ENCODE measurements at regions not wholly inside any gene's neighbourhood (a gene's known extent, or its start where the extent isn't known, plus 50 kb on each side); places are given as distances from the start of the nearest gene placed in this dataset.

DNA sequence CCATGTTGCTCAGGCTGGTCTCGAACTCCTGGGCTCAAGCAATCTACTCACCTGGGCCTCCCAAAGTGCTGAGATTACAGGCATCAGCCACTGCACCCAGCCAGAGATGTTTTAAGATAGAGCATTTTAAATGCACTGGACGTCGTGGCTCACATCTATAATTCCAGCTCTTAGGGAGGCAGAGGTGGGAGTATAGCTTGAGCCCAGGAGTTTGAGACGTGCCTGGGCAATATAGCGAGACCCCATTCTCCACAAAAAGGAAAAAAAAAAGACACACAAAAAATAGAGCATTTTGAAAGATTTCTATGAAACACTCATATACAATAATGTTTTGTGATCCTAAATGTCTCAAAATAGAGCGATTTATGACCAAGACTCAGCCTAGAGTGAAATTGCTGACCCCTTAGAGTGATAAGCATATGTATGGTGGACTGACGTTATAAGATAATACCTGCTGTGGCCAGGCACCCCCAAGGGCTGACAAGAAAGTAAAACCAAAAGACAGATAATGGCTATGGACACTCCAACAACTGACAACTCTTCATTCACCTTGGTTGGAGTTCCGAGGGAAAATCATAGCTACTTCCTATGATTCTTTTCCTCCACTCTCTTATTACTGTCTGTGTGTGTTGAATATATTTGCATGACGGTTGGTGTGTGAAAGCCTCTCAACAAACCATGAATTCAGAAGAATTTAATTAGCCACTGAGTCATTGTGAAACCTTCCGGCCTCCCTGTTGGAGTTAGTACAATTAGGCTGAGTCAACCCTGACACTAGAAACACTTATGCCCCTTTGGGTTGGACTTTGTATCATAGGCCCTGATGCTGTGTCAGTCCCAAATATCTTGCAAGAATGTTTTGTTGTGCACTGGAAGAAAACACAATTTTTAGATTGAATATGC, 526.5 kb upstream of the NUDT12 start:
- H3K14ac ChIP-seq (ENCODE audit: insufficient read depth, low read length) = no peak overlapping the region
- Mint-ChIP-seq H3K27me3 (ENCODE audit: low read depth) (no peaks in the 10 kb centered on the region), H3K27ac (peak overlapping the region in 1 of 3 experiments; percentile 35; a peak in 2 of 7 replicates), H3K9me3 (peaks cover 0 to 2% of the 10 kb centered on the region in 2 experiments; a peak in 1 of 5 replicates), H3K4me3 (no peak overlapping the region), H3K36me3 (ENCODE audit: insufficient read depth in 1 of 3, low read depth in 3 of 3) (0 out of 7 replicates have a peak, but pooled peaks cover 0 to 2% (median under 1%) of the 10 kb centered on the region in 3 experiments), H3K4me1 (peaks cover 5 to 12% of the 10 kb centered on the region in 2 experiments; a peak in 3 of 4 replicates)
- DNase-seq = no peak
- WGBS (ENCODE audit: extremely low coverage, insufficient read length, low lambda C conversion rate) = no CpG with 5 or more reads among the region's 10 CpGs
- no peak overlapping the region for H3K9ac ChIP-seq (ENCODE audit: extremely low read depth, insufficient read length, low read length)
- no peaks in the 10 kb centered on the region for H3K23me2 ChIP-seq (ENCODE audit: insufficient read length, low read depth, low read length, poor library complexity, severe bottlenecking)
- H3K79me2 ChIP-seq (ENCODE audit: insufficient read depth, low read length) = no peaks in the 10 kb centered on the region
- no peak overlapping the region for H3T11ph ChIP-seq (ENCODE audit: low read length)
- H2BK120ac ChIP-seq (ENCODE audit: low read depth, low read length, poor library complexity, severe bottlenecking) = no peak overlapping the region
- no peak overlapping the region for H3K4ac ChIP-seq (ENCODE audit: low read depth, low read length)
- no peaks in the 10 kb centered on the region for H4K20me1 ChIP-seq (ENCODE audit: control insufficient read depth, insufficient read depth, insufficient read length)
- H2BK15ac ChIP-seq (ENCODE audit: low read depth, low read length) = no peak overlapping the region
- H3K79me1 ChIP-seq (ENCODE audit: insufficient read depth, low read depth, low read length, poor library complexity, severe bottlenecking) = no peaks in the 10 kb centered on the region
- no peak overlapping the region for H3K27ac ChIP-seq (ENCODE audit: insufficient read length, low read depth, low read length)
- H3K4me2 ChIP-seq (ENCODE audit: insufficient read depth, insufficient read length, low read length) = no peak overlapping the region
- no peak overlapping the region for H2BK5ac ChIP-seq (ENCODE audit: insufficient read length, low read length)
- H3K56ac ChIP-seq (ENCODE audit: insufficient read length, low read depth, low read length) = no peak overlapping the region
- H4K8ac ChIP-seq (replicated peaks; ENCODE audit: insufficient read length, low read depth, low read length) = no peak overlapping the region
- no peak overlapping the region for H2BK12ac ChIP-seq (ENCODE audit: insufficient read length, low read depth, low read length)
- no peak overlapping the region for H4K91ac ChIP-seq (ENCODE audit: insufficient read length, low read depth, low read length)
- H3K9me3 ChIP-seq (ENCODE audit: control insufficient read depth, low read depth, low read length) = no peaks in the 10 kb centered on the region
- H2AK5ac ChIP-seq (ENCODE audit: insufficient read length, low read length) = no peak overlapping the region
- TF ChIP-seq, protein P1, sequence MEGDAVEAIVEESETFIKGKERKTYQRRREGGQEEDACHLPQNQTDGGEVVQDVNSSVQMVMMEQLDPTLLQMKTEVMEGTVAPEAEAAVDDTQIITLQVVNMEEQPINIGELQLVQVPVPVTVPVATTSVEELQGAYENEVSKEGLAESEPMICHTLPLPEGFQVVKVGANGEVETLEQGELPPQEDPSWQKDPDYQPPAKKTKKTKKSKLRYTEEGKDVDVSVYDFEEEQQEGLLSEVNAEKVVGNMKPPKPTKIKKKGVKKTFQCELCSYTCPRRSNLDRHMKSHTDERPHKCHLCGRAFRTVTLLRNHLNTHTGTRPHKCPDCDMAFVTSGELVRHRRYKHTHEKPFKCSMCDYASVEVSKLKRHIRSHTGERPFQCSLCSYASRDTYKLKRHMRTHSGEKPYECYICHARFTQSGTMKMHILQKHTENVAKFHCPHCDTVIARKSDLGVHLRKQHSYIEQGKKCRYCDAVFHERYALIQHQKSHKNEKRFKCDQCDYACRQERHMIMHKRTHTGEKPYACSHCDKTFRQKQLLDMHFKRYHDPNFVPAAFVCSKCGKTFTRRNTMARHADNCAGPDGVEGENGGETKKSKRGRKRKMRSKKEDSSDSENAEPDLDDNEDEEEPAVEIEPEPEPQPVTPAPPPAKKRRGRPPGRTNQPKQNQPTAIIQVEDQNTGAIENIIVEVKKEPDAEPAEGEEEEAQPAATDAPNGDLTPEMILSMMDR (conservative IDR thresholded peaks at IDR 0.05) = no peak
- no peak overlapping the region for H2BK20ac ChIP-seq (ENCODE audit: low read depth, low read length, poor library complexity, severe bottlenecking)
- 0 out of 2 replicates have a peak, but pooled peaks cover 2% of the 10 kb centered on the region for H3K4me1 ChIP-seq (ENCODE audit: insufficient read depth, low read length)
- no peak overlapping the region for H4K5ac ChIP-seq (ENCODE audit: insufficient read length, low read depth, low read length)
- H3K18ac ChIP-seq (ENCODE audit: insufficient read length, low read depth, low read length) = no peak overlapping the region
- H3K27me3 ChIP-seq (ENCODE audit: insufficient read depth, low read length) = no peaks in the 10 kb centered on the region
- H2AFZ ChIP-seq (ENCODE audit: low read length) = no peak overlapping the region
- H3K23ac ChIP-seq (ENCODE audit: insufficient read length, low read depth, low read length) = no peak overlapping the region
